GM18511 (cell line): ENCODE measurements at regions not wholly inside any gene's neighbourhood (a gene's known extent, or its start where the extent isn't known, plus 50 kb on each side); places are given as distances from the start of the nearest gene placed in this dataset.
"Not testable (repeated sequence)": the region's sequence is repeated elsewhere in the genome, so short reads cannot be mapped to it uniquely, and the experiment has no call there.

Source experiments
- ATAC-seq: cut with Tn5 transposase; IDR thresholded peaks from one replicate; pipeline ENCODE4 v1.9.1; 2021; ENCODE audit warnings: mild to moderate bottlenecking, moderate library complexity; ENCODE audit not compliant: unreplicated experiment

DNA sequence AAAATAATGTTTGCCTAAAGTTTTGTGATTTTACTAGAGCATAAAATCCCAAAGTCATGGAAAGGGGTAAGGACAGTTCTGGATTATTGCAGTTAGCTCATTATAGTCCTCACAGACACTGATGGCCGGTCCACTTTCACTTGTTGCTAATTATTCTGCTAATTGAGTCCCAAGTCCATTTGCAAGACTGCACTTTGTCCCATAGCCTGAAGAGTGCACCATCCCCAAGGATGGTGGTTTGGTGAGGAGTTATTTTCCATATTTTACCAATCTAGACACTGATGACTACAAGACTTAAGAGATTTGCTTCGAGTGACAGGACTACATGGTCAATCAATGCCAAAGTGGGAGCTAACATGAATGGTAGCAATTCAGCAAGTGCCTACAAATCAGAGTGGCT is 181.8 kb upstream of the CACNA2D1 start:
- no peak for ATAC-seq

GRCh38 chr7:82624965-82625364 is 181.4 kb upstream of the CACNA2D1 start:
- no peak for ATAC-seq

- no peak for ATAC-seq
Observed at GRCh38 chr7:82624337-82624736, 180.8 kb upstream of the CACNA2D1 start.

DNA sequence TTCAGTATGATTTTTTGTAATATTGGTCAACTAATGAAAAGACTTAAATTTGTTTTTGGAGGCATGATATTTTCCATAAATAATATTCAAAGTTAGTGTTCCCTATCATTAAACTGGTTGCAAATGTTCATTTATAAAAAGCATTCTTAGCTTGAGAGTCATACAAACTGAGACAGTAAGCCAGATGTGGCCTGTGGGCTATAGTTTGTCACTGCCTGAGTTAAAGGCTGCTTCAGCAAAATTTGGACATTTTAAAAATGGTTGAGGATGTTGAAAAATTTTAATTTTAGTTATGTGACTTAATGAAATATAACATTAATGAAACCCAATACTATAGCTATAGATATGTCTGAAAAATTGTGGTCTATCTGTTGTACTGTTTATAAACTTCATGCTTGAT is 180.2 kb upstream of the CACNA2D1 start:
- ATAC-seq = no peak

DNA sequence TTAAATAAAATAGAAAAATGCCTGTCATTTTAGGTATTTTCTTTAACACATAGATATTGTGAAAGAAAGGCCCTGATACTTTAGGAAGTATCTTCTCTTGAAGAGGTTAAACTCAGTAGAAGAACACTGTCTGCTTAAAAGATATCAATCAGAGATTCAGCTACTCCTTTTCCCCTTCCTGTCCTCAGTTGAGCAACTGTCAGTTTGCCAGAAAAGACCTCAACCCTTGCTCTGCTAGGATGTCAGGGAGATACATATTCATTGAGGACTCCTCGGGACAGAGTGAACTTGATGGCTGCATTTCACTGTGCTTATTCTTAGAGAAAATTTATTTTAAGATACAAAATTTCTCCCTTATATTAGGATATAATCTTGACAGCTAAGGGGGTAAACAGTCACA is 173.6 kb upstream of the CACNA2D1 start:
- ATAC-seq = no peak

DNA sequence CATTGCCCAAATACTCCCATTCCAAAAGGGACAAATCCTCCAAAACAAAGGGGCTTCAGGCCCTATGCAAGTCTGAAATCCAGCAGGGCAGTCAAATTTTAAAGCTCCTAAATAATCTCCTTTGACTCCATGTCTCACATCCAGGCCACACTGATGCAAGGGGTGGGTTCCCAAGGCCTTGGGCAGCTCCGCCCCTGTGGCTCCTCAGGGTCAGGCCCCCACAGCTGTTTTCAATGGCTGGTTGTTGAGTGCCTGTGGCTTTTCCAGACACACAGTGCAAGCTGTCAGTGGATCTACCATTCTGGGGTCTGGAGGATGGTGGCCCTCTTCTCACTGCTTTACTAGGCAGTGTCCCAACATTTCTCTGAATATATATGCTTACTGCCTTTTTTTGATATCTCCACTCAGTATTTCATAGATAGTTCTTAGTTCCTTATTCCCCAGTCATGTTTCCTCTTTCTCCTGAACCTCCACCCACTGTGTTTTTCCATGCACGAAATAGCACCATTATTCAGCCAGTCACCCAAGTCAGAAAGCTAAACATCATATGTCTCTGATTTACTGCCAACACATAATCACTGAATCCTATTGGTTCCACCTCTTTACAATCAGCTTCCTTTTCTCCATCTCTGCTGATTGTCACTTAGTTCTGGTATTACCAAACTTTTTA is 172.6 kb upstream of the CACNA2D1 start:
- ATAC-seq = no peak

GRCh38 chr7:82615527-82615926 is 171.9 kb upstream of the CACNA2D1 start:
- peak; percentile 88 for ATAC-seq

- ATAC-seq = no peak
Observed at GRCh38 chr7:82609746-82610145, 166.2 kb upstream of the CACNA2D1 start.

DNA sequence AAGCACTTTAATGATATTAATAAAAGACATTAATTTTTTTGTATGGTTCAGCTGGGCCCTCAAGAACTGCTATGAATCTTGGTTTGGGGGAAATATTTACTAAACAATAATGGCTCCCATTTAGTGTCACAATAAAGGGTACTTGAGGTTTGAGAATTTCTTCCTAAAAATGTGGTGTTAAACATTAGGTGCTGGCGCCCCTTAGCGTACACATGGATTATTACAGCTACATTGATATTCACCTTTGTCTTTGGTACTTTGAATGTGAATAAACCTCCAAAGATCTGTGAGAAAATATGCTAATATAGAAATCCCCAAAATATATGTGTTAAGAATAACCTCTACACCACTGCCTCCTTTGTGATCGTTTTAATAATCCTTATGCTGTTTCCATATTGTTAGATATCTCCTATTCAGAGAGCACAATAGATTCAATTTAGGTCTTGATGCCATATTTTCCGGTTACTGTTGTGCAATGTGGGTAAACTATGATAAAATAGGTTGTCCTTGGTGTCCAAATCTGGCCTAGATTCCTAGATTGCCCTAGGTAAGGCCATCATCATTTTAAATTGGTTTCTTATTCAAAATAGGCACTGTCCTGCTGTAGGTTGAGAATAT is 161.8 kb upstream of the CACNA2D1 start:
- peak; percentile 79 for ATAC-seq

GRCh38 chr7:82602066-82602465 is 158.5 kb upstream of the CACNA2D1 start:
- no peak for ATAC-seq

DNA sequence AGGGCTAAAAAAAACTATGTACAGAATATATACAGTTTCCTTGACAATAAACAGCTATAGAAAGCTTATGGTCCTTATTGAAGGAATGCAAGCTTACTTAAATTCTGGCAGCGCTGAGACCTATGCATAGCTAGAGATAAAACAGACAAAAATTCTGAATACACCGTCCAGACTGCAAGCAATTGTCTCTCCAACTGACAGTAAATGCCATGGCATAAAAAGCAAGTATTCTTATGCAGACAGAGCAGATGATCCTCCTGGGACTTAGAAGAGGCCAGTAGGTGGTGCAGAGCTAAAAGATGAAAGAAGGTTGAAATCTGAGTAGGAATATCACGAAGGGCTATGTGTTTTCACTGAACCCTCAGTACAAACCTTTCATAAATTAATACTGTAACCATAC is 157.0 kb upstream of the CACNA2D1 start:
- no peak for ATAC-seq

- no peak for ATAC-seq
Observed at GRCh38 chr7:82599895-82600294, 156.3 kb upstream of the CACNA2D1 start.

GRCh38 chr7:82598958-82599357 is 155.4 kb upstream of the CACNA2D1 start:
- no peak for ATAC-seq

GRCh38 chr7:82595795-82596194 is 152.2 kb upstream of the CACNA2D1 start:
- ATAC-seq = not testable (repeated sequence)

- ATAC-seq = no peak
Observed at GRCh38 chr7:82595176-82595575, 151.6 kb upstream of the CACNA2D1 start.

- no peak for ATAC-seq
Observed at GRCh38 chr7:82594665-82595064, 151.1 kb upstream of the CACNA2D1 start.

DNA sequence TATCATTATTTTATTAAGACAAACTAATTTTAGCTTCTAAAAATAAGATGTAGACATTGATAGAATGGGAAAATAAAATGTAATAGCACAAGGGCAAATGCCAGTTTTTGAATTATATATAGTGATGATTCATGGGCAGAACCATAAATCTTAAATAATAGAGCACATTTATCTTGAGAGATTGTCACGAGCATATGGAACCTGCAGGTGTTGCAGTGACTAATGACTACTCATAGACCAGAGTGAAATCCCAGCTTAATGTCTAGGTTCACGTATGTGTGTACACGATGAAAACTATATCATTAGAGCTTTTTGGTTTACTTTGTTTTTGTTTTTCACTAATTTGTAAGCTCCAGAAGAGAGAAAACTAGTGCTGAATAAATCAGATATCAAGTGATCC is 150.2 kb upstream of the CACNA2D1 start:
- no peak for ATAC-seq

GRCh38 chr7:82592416-82592815 is 148.8 kb upstream of the CACNA2D1 start:
- ATAC-seq = no peak

DNA sequence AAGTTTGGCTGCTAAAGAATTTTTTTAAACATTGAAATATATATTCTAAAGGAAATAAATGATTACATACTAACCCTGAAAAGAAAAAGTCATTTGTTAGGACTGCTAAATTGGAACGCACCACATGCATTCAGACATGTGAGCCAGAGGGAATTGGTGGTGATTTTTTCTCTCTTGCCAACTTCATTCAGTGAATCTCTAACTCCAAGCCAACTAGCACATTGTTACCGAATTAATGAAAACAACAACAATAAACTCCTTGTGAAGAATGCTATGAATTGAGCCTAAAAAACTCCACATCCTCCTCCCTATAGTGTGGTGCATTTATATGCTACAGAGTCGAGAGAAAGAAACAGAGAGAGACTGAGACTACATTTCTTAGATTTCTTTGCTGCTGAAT is 135.5 kb upstream of the CACNA2D1 start:
- no peak for ATAC-seq

DNA sequence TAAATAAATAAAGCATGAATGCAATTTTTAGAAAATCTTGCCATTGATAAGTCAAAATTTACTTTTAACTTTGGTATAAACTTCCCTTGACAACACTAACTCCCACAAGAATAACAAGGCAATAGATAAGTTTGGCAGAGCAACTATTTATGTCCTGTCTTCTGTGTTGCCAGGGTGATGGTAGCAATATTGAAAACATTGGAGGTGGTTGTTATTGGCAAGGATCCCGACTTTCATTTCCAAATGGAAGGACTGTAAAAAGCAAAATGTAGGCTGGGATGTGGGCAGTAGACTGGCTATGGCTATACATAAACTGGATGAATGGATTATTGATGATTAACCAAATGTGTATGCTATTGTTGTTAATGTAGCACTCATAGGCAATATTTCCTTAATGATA is 134.9 kb upstream of the CACNA2D1 start:
- ATAC-seq = no peak

- ATAC-seq = peak; percentile 87
Observed at GRCh38 chr7:82572195-82572880, 128.8 kb upstream of the CACNA2D1 start.

- not testable (repeated sequence) for ATAC-seq
Observed at GRCh38 chr7:82571047-82571446, 127.5 kb upstream of the CACNA2D1 start.
